SIG-M5 treated with dmso at 0.1 percent for 504 hours (cell line): ENCODE measurements at regions not wholly inside any gene's neighbourhood (a gene's known extent, or its start where the extent isn't known, plus 50 kb on each side); places are given as distances from the start of the nearest gene placed in this dataset.
"Not testable (repeated sequence)": the region's sequence is repeated elsewhere in the genome, so short reads cannot be mapped to it uniquely, and the experiment has no call there.

Source experiments
- DNase-seq: peaks from one replicate; lab custom pipeline; 2025; ENCODE audit not compliant: unreplicated experiment; lab: John Stamatoyannopoulos, UW

GRCh38 chr12:46627686-46628085 lies 198.1 kb downstream of the SLC38A4 start:
- DNase-seq: no peak

DNA sequence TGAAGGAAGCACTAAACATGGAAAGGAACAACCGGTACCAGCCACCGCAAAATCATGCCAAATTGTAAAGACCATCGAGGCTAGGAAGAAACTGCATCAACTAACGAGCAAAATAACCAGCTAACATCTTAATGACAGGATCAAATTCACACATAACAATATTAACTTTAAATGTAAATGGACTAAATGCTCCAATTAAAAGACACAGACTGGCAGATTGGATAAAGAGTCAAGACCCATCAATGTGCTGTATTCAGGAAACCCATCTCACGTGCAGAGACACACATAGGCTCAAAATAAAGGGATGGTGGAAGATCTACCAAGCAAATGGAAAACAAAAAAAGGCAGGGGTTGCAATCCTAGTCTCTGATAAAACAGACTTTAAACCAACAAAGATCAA lies 206.3 kb downstream of the SLC38A4 start:
- DNase-seq: not testable (repeated sequence)

GRCh38 chr12:46617737-46618136 lies 208.1 kb downstream of the SLC38A4 start:
- DNase-seq: not testable (repeated sequence)

- peak; percentile 8 for DNase-seq
These were observed 208.6 kb downstream of the SLC38A4 start for GRCh38 chr12:46617167-46617566.

DNA sequence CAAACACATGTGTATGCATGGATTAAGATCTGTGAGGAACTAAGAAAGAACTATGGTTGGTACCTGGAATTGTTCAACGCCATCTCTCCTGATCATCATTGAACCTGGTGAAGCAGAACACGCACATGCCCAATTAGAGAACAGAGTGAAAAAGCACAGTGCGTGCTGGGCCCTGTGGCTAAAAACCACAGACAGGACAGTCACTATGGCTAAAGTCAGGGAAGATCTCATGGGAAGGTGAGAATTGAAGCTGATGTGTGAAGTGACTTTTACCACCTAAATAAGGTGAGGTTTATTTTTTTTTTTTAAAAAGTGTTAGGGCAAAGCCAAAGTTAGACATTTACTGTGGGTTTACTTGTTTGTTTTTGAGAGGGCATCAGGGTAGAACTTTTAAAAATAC lies 215.0 kb downstream of the SLC38A4 start:
- DNase-seq: no peak

- no peak for DNase-seq
These were observed 216.1 kb downstream of the SLC38A4 start for GRCh38 chr12:46609674-46610073.

DNA sequence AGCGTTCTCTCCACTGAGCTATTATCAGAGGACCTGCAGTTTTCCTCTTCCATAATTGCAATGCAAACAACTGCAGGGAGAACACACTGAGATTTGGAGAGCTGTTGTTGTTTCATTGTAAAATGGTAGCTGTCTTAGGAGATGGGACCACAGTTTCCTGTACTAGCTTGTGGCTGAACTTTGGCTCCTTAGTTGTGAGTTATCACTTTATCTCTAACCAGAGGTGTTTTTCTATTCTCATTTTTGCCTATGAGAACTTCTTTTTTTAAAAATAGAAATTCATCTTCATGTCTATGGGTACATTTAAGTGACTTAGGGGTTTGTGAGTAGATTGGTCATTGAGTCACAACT lies 216.5 kb downstream of the SLC38A4 start:
- no peak for DNase-seq

DNA sequence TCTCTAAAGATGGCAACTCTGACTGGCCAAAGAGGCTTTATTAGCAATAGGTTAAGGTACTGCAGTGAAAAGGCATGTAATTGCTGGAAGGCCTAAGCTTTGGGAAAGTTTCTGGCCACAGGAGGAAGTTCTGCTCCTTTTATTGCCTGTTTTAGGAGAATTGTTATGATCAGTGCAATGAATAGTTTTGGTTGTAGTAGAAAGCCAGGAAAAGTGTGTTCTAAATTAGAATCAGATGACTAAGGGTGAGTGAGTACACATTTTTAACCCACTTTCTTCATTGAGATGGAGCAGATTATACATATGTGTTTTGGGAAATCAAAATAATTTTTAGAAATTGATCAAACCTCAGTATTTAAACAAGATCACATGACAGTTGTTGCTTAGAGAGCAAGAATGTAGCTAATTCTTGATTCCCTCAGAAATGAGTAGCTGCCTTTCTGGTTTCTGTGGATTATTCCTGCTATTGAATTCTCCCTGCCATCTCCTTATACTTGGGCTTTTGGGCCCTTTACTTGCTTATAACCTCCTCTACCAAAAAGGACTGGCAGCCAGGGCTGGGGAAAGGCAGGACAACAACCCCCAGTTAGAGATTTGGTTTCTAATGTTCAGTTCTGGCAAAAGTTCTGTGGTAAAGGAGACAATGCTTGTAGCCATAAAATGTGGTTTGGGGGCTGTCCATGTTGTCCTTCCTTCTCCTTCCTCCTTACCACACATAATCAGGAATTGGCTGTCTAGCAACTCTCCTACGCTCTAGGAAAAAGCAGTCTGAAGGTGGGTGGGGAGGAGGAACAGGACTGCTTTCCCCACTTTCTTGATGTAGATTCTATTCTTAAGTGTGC lies 217.1 kb downstream of the SLC38A4 start:
- no peak for DNase-seq

DNA sequence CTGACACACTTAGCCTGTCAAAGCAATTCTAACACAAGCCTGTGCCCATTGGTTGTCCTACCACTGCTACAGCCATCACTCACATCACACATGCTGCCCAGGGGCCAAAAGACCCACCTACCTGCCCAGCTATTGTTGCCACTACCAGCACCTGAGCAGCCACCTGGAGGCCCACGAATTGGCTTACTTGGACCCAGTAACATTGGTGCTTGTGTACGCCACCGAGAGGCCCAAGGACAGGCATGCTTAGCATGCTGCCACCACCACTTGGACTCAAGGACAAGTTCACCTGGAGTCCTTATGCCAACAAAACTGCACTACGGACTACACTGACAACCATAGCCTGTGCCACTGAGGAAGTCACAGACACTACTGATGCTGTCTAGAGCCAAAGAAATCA lies 221.1 kb downstream of the SLC38A4 start:
- no peak for DNase-seq

- DNase-seq: no peak
These were observed 221.9 kb downstream of the SLC38A4 start for GRCh38 chr12:46603776-46604456.

GRCh38 chr12:46602474-46602873 lies 223.3 kb downstream of the SLC38A4 start:
- DNase-seq: no peak

DNA sequence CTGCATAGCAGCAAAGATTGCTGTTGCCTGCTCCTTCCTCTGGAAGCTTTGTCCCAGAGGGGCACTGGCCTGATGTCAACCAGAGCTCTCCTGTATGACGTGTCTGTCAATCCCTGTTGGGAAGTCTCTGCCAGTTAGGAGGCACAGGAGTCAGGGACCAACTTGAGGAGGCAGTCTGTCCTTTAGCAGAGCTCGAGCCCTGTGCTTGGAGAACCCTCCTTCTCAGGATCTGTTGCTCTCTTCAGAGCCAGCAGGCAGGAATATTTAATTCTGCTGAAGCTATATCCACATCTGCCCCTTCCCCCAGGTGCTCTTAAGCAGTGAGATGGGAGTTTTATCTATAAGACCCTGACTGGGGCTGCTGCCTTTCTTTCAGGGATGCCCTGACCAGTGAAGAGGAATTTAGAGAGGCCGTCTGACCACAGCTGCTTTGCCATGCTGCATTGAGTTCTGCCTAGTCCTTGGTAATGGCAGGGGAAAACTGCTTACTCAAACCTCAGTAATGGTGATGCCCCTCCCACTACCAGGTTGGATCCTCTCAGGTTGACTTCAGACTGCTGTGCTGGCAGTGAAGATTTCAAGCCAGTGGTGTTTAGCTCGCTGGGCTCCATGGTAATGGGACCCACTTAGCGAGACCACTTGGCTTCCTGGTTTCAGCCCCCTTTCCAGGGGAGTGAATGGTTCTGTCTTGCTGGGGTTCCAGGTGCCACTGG lies 218.6 kb upstream of the SLC38A2 start:
- DNase-seq: no peak

DNA sequence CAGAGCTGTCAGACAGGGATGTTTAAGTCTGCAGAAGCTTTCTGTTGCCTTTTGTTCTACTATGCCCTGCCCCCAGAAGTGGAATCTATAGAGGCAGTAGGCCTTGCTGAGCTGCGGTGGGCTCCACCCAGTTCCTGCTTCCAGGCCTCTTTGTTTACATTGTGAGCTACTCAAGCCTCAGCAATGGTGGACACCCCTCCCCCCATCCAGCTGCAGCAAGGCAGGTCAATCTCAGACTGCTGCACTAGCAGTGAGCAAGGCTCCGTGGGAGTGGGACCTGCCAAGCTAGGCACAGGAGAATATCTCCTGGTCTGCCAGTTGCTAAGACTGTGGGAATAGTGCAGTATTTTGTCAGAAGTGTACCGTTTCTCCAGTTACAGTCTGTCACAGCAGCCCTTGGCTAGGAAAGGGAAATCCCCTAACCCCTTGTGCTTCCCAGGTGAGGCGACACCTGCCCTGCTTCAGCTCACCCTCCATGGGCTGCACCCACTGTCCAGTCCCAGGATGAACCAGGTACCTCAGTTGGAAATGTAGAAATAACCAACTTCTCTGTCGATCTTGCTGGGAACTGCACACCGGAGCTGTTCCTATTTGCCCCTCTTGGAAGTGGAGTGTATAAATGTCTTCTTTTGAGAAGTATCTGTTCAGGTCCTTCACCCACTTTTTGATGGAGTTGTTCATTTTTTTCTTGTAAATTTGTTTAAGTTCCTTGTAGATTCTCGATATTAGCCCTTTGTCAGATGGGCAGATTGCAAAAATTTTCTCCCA lies 213.5 kb upstream of the SLC38A2 start:
- no peak for DNase-seq

- DNase-seq: not testable (repeated sequence)
These were observed 211.5 kb upstream of the SLC38A2 start for GRCh38 chr12:46584098-46584497.

- DNase-seq: not testable (repeated sequence)
These were observed 209.4 kb upstream of the SLC38A2 start for GRCh38 chr12:46581990-46582389.

DNA sequence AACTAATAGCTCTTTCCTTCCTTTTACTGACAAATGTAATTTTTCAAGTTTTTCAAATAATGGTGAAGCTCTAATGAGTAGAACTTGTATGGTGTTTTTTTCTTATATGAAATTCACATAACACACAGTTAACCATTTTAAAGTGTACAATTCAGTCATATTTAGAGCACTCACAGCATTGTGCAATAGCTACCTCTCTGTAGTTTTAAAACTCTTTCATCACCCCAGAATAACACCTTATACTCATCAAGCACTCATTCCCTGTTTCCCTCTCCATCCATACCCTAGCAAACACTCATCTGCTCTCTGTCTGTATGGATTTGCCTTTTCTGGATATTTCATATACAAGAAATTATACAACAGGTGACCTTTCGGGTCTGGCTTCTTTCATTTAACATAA lies 207.9 kb upstream of the SLC38A2 start:
- no peak for DNase-seq

- peak; percentile 24 for DNase-seq
These were observed 206.9 kb upstream of the SLC38A2 start for GRCh38 chr12:46579474-46579873.

- DNase-seq: no peak
These were observed 205.8 kb upstream of the SLC38A2 start for GRCh38 chr12:46578190-46578982.

- DNase-seq: no peak
These were observed 204.6 kb upstream of the SLC38A2 start for GRCh38 chr12:46577063-46577776.

- DNase-seq: no peak
These were observed 202.3 kb upstream of the SLC38A2 start for GRCh38 chr12:46574847-46575246.
